ENCODE measurements at regions not wholly inside any gene's neighbourhood (a gene's known extent, or its start where the extent isn't known, plus 50 kb on each side); places are given as distances from the start of the nearest gene placed in this dataset.

GRCh38 chr2:67613227-67613626 is 216.1 kb downstream of the ETAA1 start:
- H3K27ac ChIP-seq (ENCODE audit: insufficient read depth, low read depth, low read length), result no peak overlapping the region
- H3K9me1 ChIP-seq (replicated peaks; ENCODE audit: control insufficient read depth, extremely low read depth, insufficient read depth, low read length), result peaks cover 2% of the 10 kb centered on the region
- TF ChIP-seq FOS (IDR thresholded peaks at IDR 0.05; ENCODE audit: borderline replicate concordance, insufficient read depth, low read length) (no peak), GATA2 (IDR thresholded peaks at IDR 0.05; ENCODE audit: insufficient read depth, insufficient read length, low read depth, low read length) (no peak), POLR2AphosphoS5 (IDR thresholded peaks at IDR 0.05; ENCODE audit: insufficient read depth, low read depth, low read length) (no peak)
- no peak overlapping the region for H3K9ac ChIP-seq (replicated peaks; ENCODE audit: extremely low read depth, insufficient read depth, low read length)
- FAIRE-seq, result no peak
- H3K36me3 ChIP-seq (ENCODE audit: control insufficient read depth in 2 of 2, extremely low read depth in 1 of 2, insufficient read depth in 2 of 2, low read length in 2 of 2), result no peaks in the 10 kb centered on the region
- DNase-seq (ENCODE audit: low read depth, low spot score), result no peak
- H3K9me3 ChIP-seq (replicated peaks; ENCODE audit: control insufficient read depth, insufficient read depth, low read length), result no peaks in the 10 kb centered on the region
- no peak overlapping the region for H2AFZ ChIP-seq (ENCODE audit: low read depth, low read length)
- no peak overlapping the region for H3K4me2 ChIP-seq (ENCODE audit: insufficient read depth, low read length)
- peaks cover 6% of the 10 kb centered on the region for H3K4me1 ChIP-seq (ENCODE audit: control insufficient read depth, extremely low read depth, insufficient read depth, low read length)
- CTCF ChIA-PET, result no interaction called here
- intact Hi-C loops (cut with micrococcal nuclease), result no loop called here
- H4K20me1 ChIP-seq (replicated peaks; ENCODE audit: control insufficient read depth, extremely low read depth, insufficient read depth, low read length), result no peaks in the 10 kb centered on the region
- no peak overlapping the region for H3K4me3 ChIP-seq (replicated peaks in 1 of 3; ENCODE audit: insufficient read depth in 1 of 3, low read depth in 1 of 3, low read length in 3 of 3)
- POLR2A ChIA-PET, result no interaction called here
- no peaks in the 10 kb centered on the region for H3K27me3 ChIP-seq (ENCODE audit: control insufficient read depth in 2 of 2, insufficient read depth in 2 of 2, low read length in 2 of 2)
- no peaks in the 10 kb centered on the region for H3K79me2 ChIP-seq (ENCODE audit: control insufficient read depth, insufficient read depth, low read length)
- BruUV-seq (replicated peaks), result no TSS peak
- dilution Hi-C loops (cut with MboI; ENCODE audit: extremely low pct_ligation_motif_present, low sequenced_read_pairs), result no loop called here

- CTCF ChIA-PET, result no interaction called here
- TF ChIP-seq MYC (IDR thresholded peaks at IDR 0.05; ENCODE audit: low read depth, low read length) (no peak), POLR2AphosphoS5 (IDR thresholded peaks at IDR 0.05; ENCODE audit: insufficient read depth, low read depth, low read length) (no peak), EZH2 (IDR thresholded peaks at IDR 0.05; ENCODE audit: borderline replicate concordance, low read depth, low read length, severe bottlenecking) (no peak), FOS (IDR thresholded peaks at IDR 0.05; ENCODE audit: borderline replicate concordance, insufficient read depth, low read length) (no peak), MAX (IDR thresholded peaks at IDR 0.05; ENCODE audit: insufficient read depth, insufficient read length) (no peak), POLR2A (IDR thresholded peaks at IDR 0.05; ENCODE audit: low read depth, low read length) (no peak), GATA2 (IDR thresholded peaks at IDR 0.05; ENCODE audit: insufficient read depth, insufficient read length, low read depth, low read length) (no peak)
- POLR2A ChIA-PET, result no interaction called here
Measured at GRCh38 chr2:67614454-67614853, 217.3 kb downstream of the ETAA1 start.

More at GRCh38 chr2:67614454-67614853, 217.3 kb downstream of the ETAA1 start:
- DNase-seq (ENCODE audit: low read depth, low spot score), result no peak
- Histone ChIP-seq H3K4me1 (ENCODE audit: control insufficient read depth, extremely low read depth, insufficient read depth, low read length) (peaks cover 6% of the 10 kb centered on the region), H3K79me2 (ENCODE audit: control insufficient read depth, insufficient read depth, low read length) (no peaks in the 10 kb centered on the region), H3K9me3 (replicated peaks; ENCODE audit: control insufficient read depth, insufficient read depth, low read length) (no peaks in the 10 kb centered on the region), H3K4me3 (replicated peaks in 1 of 3; ENCODE audit: insufficient read depth in 1 of 3, low read depth in 1 of 3, low read length in 3 of 3) (no peak overlapping the region), H3K9ac (replicated peaks; ENCODE audit: extremely low read depth, insufficient read depth, low read length) (no peak overlapping the region), H2AFZ (ENCODE audit: low read depth, low read length) (no peak overlapping the region), H3K4me2 (ENCODE audit: insufficient read depth, low read length) (no peak overlapping the region), H4K20me1 (replicated peaks; ENCODE audit: control insufficient read depth, extremely low read depth, insufficient read depth, low read length) (no peaks in the 10 kb centered on the region), H3K27me3 (ENCODE audit: control insufficient read depth in 2 of 2, insufficient read depth in 2 of 2, low read length in 2 of 2) (no peaks in the 10 kb centered on the region), H3K36me3 (ENCODE audit: control insufficient read depth in 2 of 2, extremely low read depth in 1 of 2, insufficient read depth in 2 of 2, low read length in 2 of 2) (no peaks in the 10 kb centered on the region), H3K9me1 (replicated peaks; ENCODE audit: control insufficient read depth, extremely low read depth, insufficient read depth, low read length) (peaks cover 2% of the 10 kb centered on the region), H3K27ac (ENCODE audit: insufficient read depth, low read depth, low read length) (no peak overlapping the region)
- intact Hi-C loops (cut with micrococcal nuclease), result no loop called here
- dilution Hi-C loops (cut with MboI; ENCODE audit: extremely low pct_ligation_motif_present, low sequenced_read_pairs), result no loop called here
- FAIRE-seq, result no peak
- no TSS peak for BruUV-seq (replicated peaks)
